Hindlimb muscle (tissue), 1 donor: ENCODE measurements at regions not wholly inside any gene's neighbourhood (a gene's known extent, or its start where the extent isn't known, plus 50 kb on each side); places are given as distances from the start of the nearest gene placed in this dataset.

Experiments used
- DNase-seq: peaks from one replicate; pipeline ENCODE4 v3.0.0-alpha.2; 2013

DNA sequence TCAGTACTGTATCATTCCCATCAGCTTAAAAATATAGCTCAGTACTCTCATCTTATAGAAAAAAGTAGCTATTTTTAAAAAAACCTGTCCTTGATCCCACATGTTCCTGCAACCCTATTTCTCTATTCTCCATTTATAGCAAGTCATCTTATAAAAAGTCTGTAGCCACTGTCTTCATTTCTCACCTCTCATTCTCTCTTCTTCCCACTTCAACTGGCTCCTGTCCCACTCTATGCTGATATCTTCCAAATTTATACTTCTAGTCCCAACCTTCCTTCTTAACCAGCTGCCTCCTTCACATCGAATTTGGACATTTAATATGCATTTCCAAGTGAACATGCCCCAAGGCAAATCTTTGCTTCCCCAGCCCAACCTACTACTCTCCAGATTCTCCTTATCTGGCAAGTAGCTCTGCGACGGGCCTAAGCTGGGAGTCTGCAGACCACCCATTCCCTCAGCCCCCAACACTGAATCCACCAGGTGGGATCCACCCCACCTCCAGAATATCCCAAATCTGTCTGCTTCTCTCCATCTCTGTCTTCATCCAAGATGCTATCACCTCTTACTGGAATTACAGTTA is 52.0 kb upstream of the TANC2 start:
- DNase-seq = no peak

DNA sequence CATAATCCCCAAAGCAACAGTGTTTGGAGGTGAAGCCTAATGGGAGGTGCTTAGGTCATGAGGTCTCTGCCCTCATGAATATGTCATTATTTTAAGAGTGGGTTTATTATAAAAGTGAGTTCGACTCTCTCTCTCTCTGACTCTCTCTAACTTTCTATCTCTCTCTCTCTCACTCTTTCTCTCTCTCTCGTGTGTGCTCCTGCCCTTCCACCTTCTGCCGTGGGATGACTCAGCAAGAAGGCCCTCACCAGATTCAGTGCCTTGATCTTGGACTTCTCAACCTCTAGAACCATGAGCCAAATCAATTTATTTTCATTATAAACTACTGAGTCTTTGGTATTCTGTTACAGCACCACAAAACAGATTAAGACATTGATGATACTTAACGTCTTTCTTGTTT is 53.7 kb upstream of the TANC2 start:
- no peak for DNase-seq

DNA sequence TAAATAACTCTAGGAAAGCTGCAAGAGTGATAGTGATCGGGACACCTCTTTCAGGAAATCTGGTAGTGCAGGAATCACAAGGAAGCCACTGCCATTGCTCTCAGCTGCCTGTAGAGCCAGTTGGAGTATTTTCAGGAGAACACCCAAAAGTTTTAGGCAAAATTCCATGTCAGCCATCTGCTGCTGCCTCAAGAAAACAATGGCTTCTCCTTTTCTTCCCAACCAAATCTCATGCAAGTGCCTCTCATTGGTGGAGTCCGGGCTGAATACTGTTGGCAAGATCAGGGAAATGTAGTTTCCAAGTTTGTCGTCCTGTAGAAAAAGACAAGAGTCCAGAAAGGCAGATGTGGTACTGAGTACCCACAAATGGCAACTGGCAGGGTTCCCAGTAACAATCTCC is 54.9 kb upstream of the TANC2 start:
- no peak for DNase-seq

- no peak for DNase-seq
Observed at GRCh38 chr17:62910277-62910676, 55.8 kb upstream of the TANC2 start.

GRCh38 chr17:62907961-62908360 is 58.1 kb upstream of the TANC2 start:
- no peak for DNase-seq

- DNase-seq = no peak
Observed at GRCh38 chr17:62906881-62907280, 59.2 kb upstream of the TANC2 start.

- DNase-seq = no peak
Observed at GRCh38 chr17:62905233-62905632, 60.8 kb upstream of the TANC2 start.

- DNase-seq = no peak
Observed at GRCh38 chr17:62902531-62903220, 63.4 kb upstream of the TANC2 start.

- DNase-seq = no peak
Observed at GRCh38 chr17:62901544-62901943, 64.5 kb upstream of the TANC2 start.

- no peak for DNase-seq
Observed at GRCh38 chr17:62900096-62900495, 65.9 kb upstream of the TANC2 start.

- DNase-seq = no peak
Observed at GRCh38 chr17:62899361-62899760, 66.7 kb upstream of the TANC2 start.

DNA sequence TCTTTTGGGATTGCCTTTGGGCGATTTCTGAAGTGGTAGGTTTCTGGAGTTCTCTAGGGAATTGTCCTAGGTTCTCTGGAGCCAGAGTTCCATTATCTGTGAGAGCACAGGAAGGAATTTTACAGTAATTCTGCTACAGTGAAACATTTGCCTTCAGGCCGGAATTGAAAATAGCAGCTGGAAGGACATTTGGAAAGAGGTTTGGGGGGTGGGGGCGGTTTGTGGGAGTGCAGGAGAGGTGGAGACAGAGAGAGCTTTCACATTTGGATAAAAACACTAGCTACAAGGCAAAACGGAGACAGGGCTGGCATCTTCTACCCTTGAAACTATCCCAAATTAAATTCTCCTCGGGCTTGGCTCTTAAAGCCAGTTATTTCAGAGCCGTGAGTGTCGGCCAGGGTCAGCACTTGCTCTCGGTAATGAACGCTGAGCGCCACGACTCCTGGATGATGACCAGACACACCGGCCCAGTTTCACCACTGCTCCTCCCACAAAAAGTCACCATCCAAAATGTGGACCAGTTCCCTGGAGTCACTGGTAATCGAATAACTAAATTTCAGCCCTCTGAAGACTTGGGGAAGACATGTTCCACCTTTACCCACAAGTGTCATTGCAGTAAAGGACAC is 67.7 kb upstream of the TANC2 start:
- DNase-seq = peak; percentile 80

- no peak for DNase-seq
Observed at GRCh38 chr17:62897706-62898105, 68.3 kb upstream of the TANC2 start.

DNA sequence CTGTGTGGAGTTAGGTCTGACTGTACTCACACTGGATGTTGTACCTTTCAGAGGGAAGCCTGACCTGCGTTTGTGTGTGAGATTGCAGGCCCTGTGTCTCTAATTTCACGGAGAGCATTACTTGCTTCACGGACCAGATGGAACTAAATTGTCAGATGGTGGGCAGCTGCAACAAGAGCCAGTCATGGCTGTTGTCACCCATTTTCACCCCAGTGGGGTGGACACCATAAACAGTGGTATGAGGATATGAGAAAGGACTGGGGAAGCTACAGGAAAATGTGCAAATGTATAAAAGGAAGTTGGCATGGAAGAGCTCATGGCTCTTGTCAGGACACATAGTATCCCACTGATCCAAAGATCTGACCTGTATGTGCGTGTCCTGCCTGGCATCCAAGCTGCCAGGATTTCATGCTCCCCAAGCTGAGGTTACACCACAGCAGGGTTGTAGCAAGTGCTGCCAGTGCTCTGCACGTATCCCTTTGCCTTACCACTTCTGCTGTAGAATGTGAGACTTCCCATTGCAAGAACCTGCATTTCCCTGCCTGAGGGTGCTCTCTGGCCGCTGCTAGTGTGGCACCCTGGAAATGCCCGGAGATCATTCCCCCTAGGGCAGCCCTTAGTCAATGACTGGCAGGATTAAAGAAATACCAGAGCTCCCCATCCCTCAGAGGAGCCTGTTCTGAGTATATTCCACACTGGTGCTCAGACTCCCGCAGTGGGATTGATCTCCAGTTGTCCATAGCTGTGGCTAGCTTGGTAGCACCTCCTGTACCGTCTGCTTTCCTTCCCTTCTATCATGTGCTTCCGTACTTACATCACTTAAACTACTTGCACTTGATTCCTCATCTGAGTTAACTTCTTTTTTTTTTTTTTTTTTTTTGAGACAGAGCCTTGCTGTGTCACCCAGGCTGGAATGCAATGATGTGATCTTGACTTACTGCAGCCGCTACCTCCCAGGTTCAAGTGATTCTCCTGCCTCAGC is 70.4 kb upstream of the TANC2 start:
- DNase-seq = no peak

DNA sequence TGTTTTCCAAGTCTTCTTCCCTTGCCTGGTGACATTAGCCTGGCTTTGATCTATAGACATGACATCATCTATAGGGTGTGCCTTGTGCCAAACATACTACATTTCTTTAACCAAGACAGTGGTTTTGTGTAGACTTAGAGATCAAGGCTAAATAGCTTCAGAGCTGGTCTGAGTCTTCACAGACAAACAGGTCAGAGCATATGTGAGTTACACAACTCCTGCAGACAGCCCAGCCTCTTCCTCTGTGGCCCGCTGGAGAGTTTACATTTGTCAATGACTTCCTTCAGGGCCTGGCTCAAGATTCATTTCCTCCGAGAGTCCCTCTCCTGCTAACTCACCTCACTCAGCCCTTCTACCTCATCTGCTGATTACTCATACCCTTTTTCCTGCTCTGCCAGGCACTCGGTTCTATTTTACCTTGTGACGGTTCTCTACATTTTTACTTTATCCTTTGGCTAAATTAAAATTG is 73.1 kb upstream of the TANC2 start:
- no peak for DNase-seq

GRCh38 chr17:62892061-62892675 is 73.9 kb upstream of the TANC2 start:
- no peak for DNase-seq

DNA sequence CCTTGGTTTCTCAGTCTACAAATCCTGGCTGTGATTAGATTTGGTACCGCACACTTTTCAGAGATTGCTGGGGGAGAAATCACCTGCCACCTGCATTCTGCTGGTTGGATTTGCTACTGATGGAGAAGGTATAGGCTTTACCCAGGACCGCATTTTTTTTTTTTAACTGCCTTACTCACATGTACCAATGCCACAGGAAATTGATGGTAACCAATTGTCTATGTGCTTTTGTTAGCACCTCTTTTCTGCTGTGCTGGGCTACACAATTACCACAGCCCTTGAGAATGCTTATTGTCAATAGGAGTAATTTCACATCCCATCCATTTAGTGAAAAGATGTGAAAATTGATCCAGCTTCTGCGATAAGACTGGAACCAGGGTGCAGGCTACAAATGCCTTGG is 74.4 kb upstream of the TANC2 start:
- no peak for DNase-seq

GRCh38 chr17:62888765-62889164 is 77.3 kb upstream of the TANC2 start:
- DNase-seq = no peak

DNA sequence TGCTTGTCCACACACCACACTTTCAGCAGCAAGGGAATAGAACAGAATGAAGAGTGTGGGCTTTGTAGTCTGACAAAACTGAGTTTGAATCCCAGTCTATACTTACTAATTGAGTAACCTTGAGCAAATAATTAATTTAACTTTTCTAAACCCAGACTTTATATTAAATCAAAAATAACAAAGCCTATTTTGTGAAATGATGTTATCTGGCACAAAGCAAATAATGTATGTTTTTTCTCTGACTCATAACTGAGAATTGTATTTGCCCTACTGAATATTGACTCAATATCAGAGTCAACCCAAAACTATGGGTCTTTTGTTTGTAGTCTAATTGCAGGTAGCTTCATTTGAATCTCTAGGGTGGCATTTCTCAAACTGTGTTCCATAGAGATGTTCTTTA is 77.9 kb upstream of the TANC2 start:
- DNase-seq = no peak

GRCh38 chr17:62887437-62887836 is 78.6 kb upstream of the TANC2 start:
- DNase-seq = no peak

DNA sequence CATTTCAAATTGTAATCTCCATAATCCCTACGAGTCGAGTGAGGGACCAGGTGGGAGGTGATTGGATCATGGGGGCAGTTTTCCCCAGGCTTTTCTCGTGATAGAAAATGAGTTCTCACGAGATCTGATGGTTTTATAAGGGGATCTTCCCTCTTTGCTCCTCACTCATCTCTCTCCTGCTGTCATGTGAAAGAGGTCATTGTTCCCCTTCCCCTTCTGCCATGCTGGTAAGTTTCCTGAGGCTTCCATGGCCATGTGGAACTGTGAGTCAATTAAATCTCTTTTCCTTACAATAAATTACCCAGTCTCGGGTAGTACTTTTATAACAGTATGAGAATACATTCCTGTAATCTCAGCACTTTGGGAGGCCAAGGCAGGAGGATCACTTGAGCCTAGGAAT is 76.7 kb upstream of the MARCHF10 start:
- DNase-seq = no peak

- no peak for DNase-seq
Observed at GRCh38 chr17:62882878-62883277, 74.8 kb upstream of the MARCHF10 start.

GRCh38 chr17:62882284-62882683 is 74.2 kb upstream of the MARCHF10 start:
- no peak for DNase-seq
